T-cell (primary cell): ENCODE measurements at regions not wholly inside any gene's neighbourhood (a gene's known extent, or its start where the extent isn't known, plus 50 kb on each side); places are given as distances from the start of the nearest gene placed in this dataset.

ENCODE experiments used
- ATAC-seq, 4 experiments: fragments of 200-7000 bp in 3 of 4; fragments of 150-1000 bp in 1 of 4; cut with Tn5 transposase; replicated peaks in 1 of 4; 1 replicate in 3 of 4; 2 replicates in 1 of 4; pipeline ENCODE4 v1.10.0; 2021; ENCODE audit warnings: moderate library complexity in 3 of 4, mild to moderate bottlenecking in 2 of 4, moderate number of reproducible peaks in 1 of 4
- CTCF ChIA-PET, 2 donors: fragments of 300-600 bp; sonication (Branson Sonifier 250); formaldehyde crosslinking; loops; one replicate each; lab custom pipeline; 2022; ENCODE audit warnings: antibody characterized with exemption in 2 of 2; lab: Charles Lee
- POLR2A ChIA-PET, 2 donors: fragments of 300-600 bp; sonication (Branson Sonifier 250); formaldehyde crosslinking; loops; one replicate each; lab custom pipeline; 2022; ENCODE audit warnings: antibody characterized with exemption in 2 of 2; lab: Charles Lee
- DNase-seq, 35 experiments: peaks; one replicate each; pipeline versions ENCODE4 v3.0.0 to v3.0.0-alpha.2; 2013 to 2023
- H3K27ac ChIP-seq: one replicate; pipeline ENCODE4 v1.5.1; 2013; ENCODE audit warnings: low read length
- H3K27me3 ChIP-seq, 2 experiments: replicated peaks in 1 of 2; 1 replicate in 1 of 2; 2 replicates in 1 of 2; pipeline versions ENCODE4 v1.6.1 to v1.7.0; 2013; ENCODE audit warnings: low read length in 1 of 2, mixed read lengths in 1 of 2; ENCODE audit not compliant: control insufficient read depth in 2 of 2, insufficient read depth in 2 of 2; ENCODE audit errors: extremely low read depth in 1 of 2
- H3K36me3 ChIP-seq, 2 donors: 1 replicate in 1 of 2; 2 replicates in 1 of 2; pipeline versions ENCODE4 v1.6.1 to v1.7.0; 2013; ENCODE audit warnings: low read length in 1 of 2; ENCODE audit not compliant: control insufficient read depth in 2 of 2, insufficient read depth in 1 of 2; ENCODE audit errors: extremely low read depth in 1 of 2
- H3K4me1 ChIP-seq, 2 experiments: 1 replicate in 1 of 2; 2 replicates in 1 of 2; pipeline versions ENCODE4 v1.6.1 to v1.7.0; 2013; ENCODE audit warnings: low read length in 2 of 2, mixed read lengths in 1 of 2; ENCODE audit not compliant: insufficient read depth in 2 of 2, control insufficient read depth in 1 of 2; ENCODE audit errors: extremely low read depth in 1 of 2
- H3K4me3 ChIP-seq, 2 donors: 1 replicate in 1 of 2; 2 replicates in 1 of 2; pipeline versions ENCODE4 v1.5.1 to v1.7.0; 2013; ENCODE audit warnings: mild to moderate bottlenecking in 2 of 2, low read length in 1 of 2, moderate library complexity in 1 of 2; ENCODE audit not compliant: control insufficient read depth in 1 of 2; ENCODE audit errors: extremely low read depth in 1 of 2
- H3K9me3 ChIP-seq: 2 replicates; pipeline ENCODE4 v1.7.0; 2013
- H3K27ac Mint-ChIP-seq, 2 donors: one replicate each; pipeline ENCODE4 v1.8.0; 2020 to 2021; ENCODE audit warnings: mild to moderate bottlenecking in 2 of 2, mixed read lengths in 2 of 2
- H3K27me3 Mint-ChIP-seq, 2 donors: one replicate each; pipeline ENCODE4 v1.8.0; 2021 to 2022; ENCODE audit warnings: mixed read lengths in 2 of 2
- H3K36me3 Mint-ChIP-seq: one replicate; pipeline ENCODE4 v1.8.0; 2021; ENCODE audit warnings: mixed read lengths
- H3K4me1 Mint-ChIP-seq, 3 donors: one replicate each; pipeline ENCODE4 v1.8.0; 2020 to 2022; ENCODE audit warnings: mixed read lengths in 3 of 3, mild to moderate bottlenecking in 1 of 3
- H3K4me3 Mint-ChIP-seq, 3 donors: one replicate each; pipeline ENCODE4 v1.8.0; 2020 to 2022; ENCODE audit warnings: mild to moderate bottlenecking in 3 of 3, mixed read lengths in 3 of 3, moderate library complexity in 3 of 3
- H3K9me3 Mint-ChIP-seq, 3 donors: one replicate each; pipeline ENCODE4 v1.8.0; 2020 to 2022; ENCODE audit warnings: mixed read lengths in 3 of 3
- WGBS: methylation state at CpG from one replicate; pipeline ENCODE4 v1.1.5; 2013; ENCODE audit warnings: missing lambda C conversion rate; ENCODE audit not compliant: insufficient coverage; 5-methylcytosine and 5-hydroxymethylcytosine counted together

DNA sequence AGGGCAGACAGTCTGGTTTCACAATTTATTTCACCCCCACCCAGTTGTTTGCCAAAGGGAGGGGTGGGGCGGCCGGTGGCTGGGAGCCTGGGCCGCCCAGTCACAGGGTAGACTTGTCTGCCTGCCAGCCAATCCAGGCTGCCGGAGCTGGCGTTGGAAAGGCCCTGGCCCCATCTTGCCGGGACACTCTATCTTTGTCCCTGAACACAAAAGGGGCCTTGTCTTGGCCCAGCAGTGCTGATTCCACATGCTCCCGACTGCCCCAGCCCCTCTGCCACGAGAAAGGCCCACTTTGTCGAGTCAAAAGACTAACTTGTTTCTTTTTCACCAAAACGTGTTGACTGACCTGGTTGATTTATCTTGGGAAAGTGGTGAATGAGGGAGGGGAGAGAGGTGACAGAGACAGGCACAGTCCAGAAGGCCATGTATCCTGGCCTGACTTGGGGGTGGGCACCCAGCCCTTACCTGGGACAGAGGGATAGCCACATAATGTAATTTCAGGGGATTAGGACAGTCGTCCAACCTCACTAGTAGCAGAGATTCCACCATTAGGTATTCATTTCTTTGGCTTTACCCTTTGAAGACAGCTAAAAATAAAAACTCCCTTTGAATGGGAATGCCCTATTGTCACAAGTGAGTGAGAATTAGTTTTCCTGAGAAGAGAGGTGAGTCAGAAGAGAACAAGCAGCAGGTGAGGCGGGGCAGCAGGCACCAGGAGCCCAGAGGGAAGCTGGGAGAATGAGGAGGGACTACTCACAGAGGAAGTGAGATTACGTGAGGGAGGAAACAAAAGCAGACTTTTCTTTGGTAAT, 67.0 kb upstream of the SIRPA start:
- no peak for ATAC-seq
- no peaks in the 10 kb centered on the region for H3K36me3 ChIP-seq
- Mint-ChIP-seq H3K4me3 (no peak overlapping the region), H3K4me1 (no peaks in the 10 kb centered on the region), H3K36me3 (peaks cover under 1% of the 10 kb centered on the region), H3K27ac (no peak overlapping the region), H3K27me3 (peaks cover 15 to 27% of the 10 kb centered on the region in 2 donors), H3K9me3 (peaks cover 1 to 12% (median 10%) of the 10 kb centered on the region in 3 donors)
- 74% methylated on average over 7 of the region's 13 CpGs for WGBS
- H3K27me3 ChIP-seq: peaks cover 0 to 38% of the 10 kb centered on the region in 2 experiments
- CTCF ChIA-PET: no interaction called here
- no peaks in the 10 kb centered on the region for H3K9me3 ChIP-seq
- H3K4me3 ChIP-seq: no peak overlapping the region
- POLR2A ChIA-PET: no interaction called here
- no peak overlapping the region for H3K27ac ChIP-seq
- DNase-seq: no peak
- H3K4me1 ChIP-seq: no peaks in the 10 kb centered on the region

DNA sequence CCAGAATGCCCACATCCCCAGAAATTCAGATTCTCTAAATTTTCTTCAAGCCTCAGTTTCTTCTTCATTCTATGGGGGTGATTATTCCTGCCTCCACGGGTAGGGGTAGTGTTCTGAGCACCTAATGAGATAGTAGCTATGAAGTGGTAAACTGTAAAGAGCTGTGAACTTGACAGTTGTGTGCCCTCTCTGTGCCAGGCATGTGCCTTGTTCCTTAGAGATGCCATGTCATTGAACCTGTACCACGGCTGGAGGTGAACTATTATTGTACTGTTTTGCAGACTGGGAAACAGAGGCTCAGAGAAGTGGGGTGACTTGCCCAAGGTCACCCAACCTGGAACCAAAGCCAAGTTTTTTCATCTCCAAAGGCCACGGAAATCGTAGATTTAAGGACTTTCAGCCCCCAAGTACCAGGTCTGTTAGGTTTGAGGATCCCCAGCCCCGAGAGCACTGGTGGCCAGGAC, 67.7 kb upstream of the SIRPA start:
- ATAC-seq: no peak
- 61% methylated on average over 2 of the region's 5 CpGs for WGBS

GRCh38 chr20:1825938-1826445, 69.2 kb upstream of the SIRPA start:
- ChIA-PET CTCF (no interaction called here), POLR2A (no interaction called here)
- Mint-ChIP-seq H3K27me3 (peaks cover 17 to 23% of the 10 kb centered on the region in 2 donors), H3K9me3 (peaks cover 11 to 31% (median 21%) of the 10 kb centered on the region in 3 donors), H3K4me1 (no peaks in the 10 kb centered on the region), H3K4me3 (no peak overlapping the region), H3K27ac (no peak overlapping the region), H3K36me3 (peaks cover 16% of the 10 kb centered on the region)
- ATAC-seq (no peak), DNase-seq (no peak)
- 91% methylated on average over 4 of the region's 4 CpGs for WGBS
- H3K4me3 ChIP-seq: no peak overlapping the region
- no peaks in the 10 kb centered on the region for H3K9me3 ChIP-seq
- no peaks in the 10 kb centered on the region for H3K36me3 ChIP-seq
- no peaks in the 10 kb centered on the region for H3K4me1 ChIP-seq
- H3K27me3 ChIP-seq: peaks cover 0 to 27% of the 10 kb centered on the region in 2 experiments
- H3K27ac ChIP-seq: no peak overlapping the region

More for the DNA sequence above, 67.7 kb upstream of the SIRPA start:
- H3K9me3 Mint-ChIP-seq: peaks cover 3 to 19% (median 12%) of the 10 kb centered on the region in 3 donors
- Histone ChIP-seq H3K9me3 (no peaks in the 10 kb centered on the region), H3K4me3 (no peak overlapping the region), H3K36me3 (no peaks in the 10 kb centered on the region), H3K4me1 (no peaks in the 10 kb centered on the region), H3K27me3 (peaks cover 0 to 31% of the 10 kb centered on the region in 2 experiments), H3K27ac (no peak overlapping the region)
- peaks cover 5% of the 10 kb centered on the region for H3K36me3 Mint-ChIP-seq
- H3K4me3 Mint-ChIP-seq: no peak overlapping the region
- CTCF ChIA-PET: no interaction called here
- H3K27ac Mint-ChIP-seq: no peak overlapping the region
- no peaks in the 10 kb centered on the region for H3K4me1 Mint-ChIP-seq
- peaks cover 14 to 23% of the 10 kb centered on the region in 2 donors for H3K27me3 Mint-ChIP-seq
- DNase-seq: no peak
- POLR2A ChIA-PET: no interaction called here

DNA sequence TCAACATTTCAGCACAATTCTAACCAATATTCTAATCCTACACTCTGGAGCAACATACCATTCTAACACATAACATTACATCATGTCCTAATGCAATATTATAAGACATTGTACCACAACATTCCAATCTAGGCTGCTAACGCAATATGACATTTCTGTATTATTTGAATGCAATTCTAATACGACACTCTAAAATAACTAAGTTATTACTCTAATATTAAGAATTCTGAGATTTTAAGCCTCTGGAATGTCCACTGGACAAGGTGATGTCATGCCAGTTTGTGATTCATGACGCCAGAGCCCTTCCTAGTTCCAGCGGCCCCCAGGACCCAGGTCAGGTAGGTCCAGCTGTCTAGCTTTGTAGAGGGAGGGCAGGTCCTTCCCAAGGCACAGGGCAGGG, 69.7 kb upstream of the SIRPA start:
- no peaks in the 10 kb centered on the region for H3K36me3 ChIP-seq
- no peaks in the 10 kb centered on the region for H3K9me3 ChIP-seq
- H3K27me3 Mint-ChIP-seq: peaks cover 18 to 23% of the 10 kb centered on the region in 2 donors
- no peaks in the 10 kb centered on the region for H3K4me1 ChIP-seq
- H3K27ac Mint-ChIP-seq: no peak overlapping the region
- CTCF ChIA-PET: no interaction called here
- peaks cover 11 to 31% (median 21%) of the 10 kb centered on the region in 3 donors for H3K9me3 Mint-ChIP-seq
- H3K4me1 Mint-ChIP-seq: no peaks in the 10 kb centered on the region
- no peak for DNase-seq
- H3K4me3 ChIP-seq: no peak overlapping the region
- no peak overlapping the region for H3K4me3 Mint-ChIP-seq
- 43% methylated on average over 1 of the region's 4 CpGs for WGBS
- no peak overlapping the region for H3K27ac ChIP-seq
- H3K27me3 ChIP-seq: peaks cover 0 to 30% of the 10 kb centered on the region in 2 experiments
- no peak for ATAC-seq
- POLR2A ChIA-PET: no interaction called here
- peaks cover 16% of the 10 kb centered on the region for H3K36me3 Mint-ChIP-seq

DNA sequence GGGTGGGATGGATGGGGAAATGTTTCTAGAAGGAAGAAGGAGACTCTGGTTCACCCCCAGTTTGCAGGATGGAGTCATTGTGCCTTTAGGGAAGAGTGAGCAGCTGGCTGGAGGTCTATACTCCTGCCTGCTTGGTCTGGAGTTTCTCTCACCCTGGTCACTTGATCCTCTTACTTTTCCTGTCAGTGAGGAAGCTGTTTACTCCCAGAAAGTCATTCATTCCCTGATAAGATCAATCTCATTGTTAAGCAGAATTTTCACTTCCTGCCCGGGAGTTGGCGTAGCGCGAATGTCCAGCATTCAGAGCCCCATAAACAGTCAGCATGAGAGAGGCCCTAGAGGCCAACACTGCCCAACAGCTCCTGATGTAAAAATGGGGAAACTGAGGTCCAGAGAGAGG, 70.4 kb upstream of the SIRPA start:
- CTCF ChIA-PET: no interaction called here
- Histone ChIP-seq H3K27ac (no peak overlapping the region), H3K27me3 (peaks cover 0 to 33% of the 10 kb centered on the region in 2 experiments), H3K4me1 (no peaks in the 10 kb centered on the region), H3K4me3 (no peak overlapping the region), H3K36me3 (no peaks in the 10 kb centered on the region), H3K9me3 (no peaks in the 10 kb centered on the region)
- Mint-ChIP-seq H3K36me3 (peaks cover 16% of the 10 kb centered on the region), H3K9me3 (peaks cover 11 to 31% (median 21%) of the 10 kb centered on the region in 3 donors), H3K4me1 (no peaks in the 10 kb centered on the region), H3K27ac (no peak overlapping the region), H3K27me3 (peaks cover 23 to 28% of the 10 kb centered on the region in 2 donors), H3K4me3 (no peak overlapping the region)
- POLR2A ChIA-PET: no interaction called here
- no peak for DNase-seq
- ATAC-seq: no peak
- 95% methylated on average over 4 of the region's 4 CpGs for WGBS

GRCh38 chr20:1824181-1824580, 71.0 kb upstream of the SIRPA start:
- Histone ChIP-seq H3K4me3 (no peak overlapping the region), H3K9me3 (no peaks in the 10 kb centered on the region), H3K36me3 (no peaks in the 10 kb centered on the region), H3K27me3 (peaks cover 0 to 35% of the 10 kb centered on the region in 2 experiments), H3K4me1 (no peaks in the 10 kb centered on the region), H3K27ac (no peak overlapping the region)
- Mint-ChIP-seq H3K9me3 (peaks cover 11 to 31% (median 21%) of the 10 kb centered on the region in 3 donors), H3K27ac (no peak overlapping the region), H3K36me3 (peaks cover 16% of the 10 kb centered on the region), H3K4me1 (no peaks in the 10 kb centered on the region), H3K27me3 (peaks cover 24 to 29% of the 10 kb centered on the region in 2 donors), H3K4me3 (no peak overlapping the region)
- DNase-seq (no peak), ATAC-seq (no peak)
- ChIA-PET CTCF (interaction anchor here in 1 of 2 donors (0.5 kb wide), 1 partner anchor 1802 kb away, joined by 12 read pairs; no protein-coding TSS in a partner anchor), POLR2A (no interaction called here)
